Right hindlimb (tissue), 1 donor: ENCODE measurements at regions not wholly inside any gene's neighbourhood (a gene's known extent, or its start where the extent isn't known, plus 50 kb on each side); places are given as distances from the start of the nearest gene placed in this dataset.
"Not testable (repeated sequence)": the region's sequence is repeated elsewhere in the genome, so short reads cannot be mapped to it uniquely, and the experiment has no call there.

Experiments used
- DNase-seq: peaks from one replicate; pipeline ENCODE4 v3.0.0-alpha.2; 2018

GRCh38 chr6:6816716-6817115 is 228.2 kb downstream of the LY86 start:
- DNase-seq: no peak

GRCh38 chr6:6818078-6818639 is 229.6 kb downstream of the LY86 start:
- DNase-seq: no peak

GRCh38 chr6:6820641-6821238 is 232.2 kb downstream of the LY86 start:
- DNase-seq: no peak

GRCh38 chr6:6821639-6822261 is 233.2 kb downstream of the LY86 start:
- DNase-seq: no peak

GRCh38 chr6:6823030-6823429 is 234.5 kb downstream of the LY86 start:
- DNase-seq: no peak

- no peak for DNase-seq
These were observed 235.2 kb downstream of the LY86 start for GRCh38 chr6:6823568-6824224.

GRCh38 chr6:6824381-6824780 is 235.9 kb downstream of the LY86 start:
- DNase-seq: no peak

GRCh38 chr6:6825193-6825784 is 236.8 kb downstream of the LY86 start:
- DNase-seq: peak; percentile 36

- DNase-seq: peak; percentile 39
These were observed 237.8 kb downstream of the LY86 start for GRCh38 chr6:6826095-6826901.

GRCh38 chr6:6826961-6827360 is 238.4 kb downstream of the LY86 start:
- DNase-seq: no peak

- no peak for DNase-seq
These were observed 241.6 kb downstream of the LY86 start for GRCh38 chr6:6829872-6830685.

GRCh38 chr6:6830686-6831063 is 242.2 kb downstream of the LY86 start:
- DNase-seq: not testable (repeated sequence)

- DNase-seq: no peak
These were observed 243.9 kb downstream of the LY86 start for GRCh38 chr6:6832439-6832838.

GRCh38 chr6:6834356-6835222 is 246.1 kb downstream of the LY86 start:
- no peak for DNase-seq

GRCh38 chr6:6835223-6835503 is 246.6 kb downstream of the LY86 start:
- DNase-seq: no peak

- no peak for DNase-seq
These were observed 248.3 kb downstream of the LY86 start for GRCh38 chr6:6836609-6837406.

GRCh38 chr6:6837541-6838080 is 249.1 kb downstream of the LY86 start:
- DNase-seq: no peak

GRCh38 chr6:6840831-6841291 is 252.3 kb downstream of the LY86 start:
- DNase-seq: no peak

- DNase-seq: no peak
These were observed 253.1 kb downstream of the LY86 start for GRCh38 chr6:6841571-6841970.

GRCh38 chr6:6842291-6842690 is 253.8 kb downstream of the LY86 start:
- no peak for DNase-seq
